ENCODE measurements at regions not wholly inside any gene's neighbourhood (a gene's known extent, or its start where the extent isn't known, plus 50 kb on each side); places are given as distances from the start of the nearest gene placed in this dataset.

DNA sequence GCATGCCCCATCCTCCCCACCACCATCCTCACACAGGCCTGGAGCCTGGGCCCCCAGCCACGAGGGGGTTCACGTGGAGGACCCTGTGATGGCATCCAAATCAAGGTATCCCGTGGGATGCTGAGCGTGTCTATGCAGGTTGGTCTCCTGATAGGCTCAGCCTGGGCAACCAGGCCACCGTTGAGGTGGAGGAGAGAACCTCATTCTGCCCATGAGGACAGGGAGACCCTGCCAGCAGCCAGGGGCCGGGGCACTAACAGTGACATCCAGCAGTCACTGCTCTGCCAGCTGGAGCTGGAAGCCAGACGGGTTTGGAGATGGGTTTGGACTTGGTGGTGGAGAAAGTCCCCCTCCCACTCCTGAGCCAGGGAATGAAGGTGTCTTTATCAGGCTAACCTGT lies 582.8 kb downstream of the MATN1 start:
- POLR2A ChIA-PET = no interaction called here
- no peak for DNase-seq
- no peak overlapping the region for H3K27ac Mint-ChIP-seq (ENCODE audit: unreplicated experiment)
- H3K36me3 Mint-ChIP-seq (ENCODE audit: insufficient read depth, unreplicated experiment) = no peaks in the 10 kb centered on the region
- no peaks in the 10 kb centered on the region for H3K27me3 ChIP-seq (replicated peaks; ENCODE audit: control insufficient read depth, insufficient read depth, low read length)
- no peaks in the 10 kb centered on the region for H3K36me3 ChIP-seq (ENCODE audit: control insufficient read depth, insufficient read depth, low read length)
- no TSS peak for BruUV-seq (replicated peaks)
- H3K9me3 ChIP-seq = no peaks in the 10 kb centered on the region
- H3K4me3 ChIP-seq (ENCODE audit: low read depth, low read length) = no peak overlapping the region
- TF ChIP-seq, protein P1, sequence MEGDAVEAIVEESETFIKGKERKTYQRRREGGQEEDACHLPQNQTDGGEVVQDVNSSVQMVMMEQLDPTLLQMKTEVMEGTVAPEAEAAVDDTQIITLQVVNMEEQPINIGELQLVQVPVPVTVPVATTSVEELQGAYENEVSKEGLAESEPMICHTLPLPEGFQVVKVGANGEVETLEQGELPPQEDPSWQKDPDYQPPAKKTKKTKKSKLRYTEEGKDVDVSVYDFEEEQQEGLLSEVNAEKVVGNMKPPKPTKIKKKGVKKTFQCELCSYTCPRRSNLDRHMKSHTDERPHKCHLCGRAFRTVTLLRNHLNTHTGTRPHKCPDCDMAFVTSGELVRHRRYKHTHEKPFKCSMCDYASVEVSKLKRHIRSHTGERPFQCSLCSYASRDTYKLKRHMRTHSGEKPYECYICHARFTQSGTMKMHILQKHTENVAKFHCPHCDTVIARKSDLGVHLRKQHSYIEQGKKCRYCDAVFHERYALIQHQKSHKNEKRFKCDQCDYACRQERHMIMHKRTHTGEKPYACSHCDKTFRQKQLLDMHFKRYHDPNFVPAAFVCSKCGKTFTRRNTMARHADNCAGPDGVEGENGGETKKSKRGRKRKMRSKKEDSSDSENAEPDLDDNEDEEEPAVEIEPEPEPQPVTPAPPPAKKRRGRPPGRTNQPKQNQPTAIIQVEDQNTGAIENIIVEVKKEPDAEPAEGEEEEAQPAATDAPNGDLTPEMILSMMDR (IDR thresholded peaks at IDR 0.05; ENCODE audit: insufficient read depth in 1 of 2, low read depth in 1 of 2, low read length in 1 of 2, severe bottlenecking in 1 of 2, unreplicated experiment in 1 of 2) = no peak
- no peaks in the 10 kb centered on the region for H3K4me1 Mint-ChIP-seq (ENCODE audit: low read depth, unreplicated experiment)
- no peaks in the 10 kb centered on the region for H3K4me1 ChIP-seq
- no peak overlapping the region for H3K4me3 Mint-ChIP-seq (ENCODE audit: unreplicated experiment)
- no peaks in the 10 kb centered on the region for H3K9me3 Mint-ChIP-seq (ENCODE audit: unreplicated experiment)
- H3K27me3 Mint-ChIP-seq (ENCODE audit: insufficient read depth, unreplicated experiment) = peaks cover 2% of the 10 kb centered on the region
- CTCF ChIA-PET = no interaction called here
- intact Hi-C loops (cut with micrococcal nuclease; ENCODE audit: unreplicated experiment) = no loop called here

DNA sequence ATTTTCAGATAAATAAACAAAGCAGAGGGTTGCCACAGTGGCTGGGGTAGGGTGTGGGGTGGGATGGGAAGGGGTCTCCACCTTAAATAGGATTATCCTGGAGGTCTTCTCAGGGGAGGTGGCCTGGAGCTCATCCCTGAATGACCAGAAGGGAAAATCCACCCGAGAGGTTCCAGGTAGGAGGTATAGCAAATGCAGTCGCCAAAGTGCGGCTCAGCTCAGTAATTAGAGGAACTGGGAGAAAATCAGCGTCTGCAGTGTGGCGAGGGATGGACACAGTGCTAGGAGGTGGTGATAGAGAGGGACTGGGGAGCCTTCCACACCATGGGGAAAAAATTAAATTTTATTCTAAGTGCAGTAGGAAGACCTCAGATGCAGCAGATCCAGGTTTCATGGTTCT lies 584.5 kb downstream of the MATN1 start:
- no peak overlapping the region for H3K4me3 ChIP-seq (ENCODE audit: low read depth, low read length)
- ChIA-PET POLR2A (no interaction called here), CTCF (no interaction called here)
- no peaks in the 10 kb centered on the region for H3K9me3 ChIP-seq
- Mint-ChIP-seq H3K9me3 (ENCODE audit: unreplicated experiment) (no peaks in the 10 kb centered on the region), H3K27me3 (ENCODE audit: insufficient read depth, unreplicated experiment) (peaks cover 2% of the 10 kb centered on the region), H3K36me3 (ENCODE audit: insufficient read depth, unreplicated experiment) (no peaks in the 10 kb centered on the region), H3K4me3 (ENCODE audit: unreplicated experiment) (no peak overlapping the region), H3K27ac (ENCODE audit: unreplicated experiment) (no peak overlapping the region), H3K4me1 (ENCODE audit: low read depth, unreplicated experiment) (no peaks in the 10 kb centered on the region)
- intact Hi-C loops (cut with micrococcal nuclease; ENCODE audit: unreplicated experiment) = no loop called here
- TF ChIP-seq, protein P1 (IDR thresholded peaks at IDR 0.05; ENCODE audit: insufficient read depth in 1 of 2, low read depth in 1 of 2, low read length in 1 of 2, severe bottlenecking in 1 of 2, unreplicated experiment in 1 of 2) = no peak
- no peak for DNase-seq
- no peaks in the 10 kb centered on the region for H3K27me3 ChIP-seq (replicated peaks; ENCODE audit: control insufficient read depth, insufficient read depth, low read length)
- no peaks in the 10 kb centered on the region for H3K36me3 ChIP-seq (ENCODE audit: control insufficient read depth, insufficient read depth, low read length)
- no peaks in the 10 kb centered on the region for H3K4me1 ChIP-seq
- BruUV-seq (replicated peaks) = no TSS peak

DNA sequence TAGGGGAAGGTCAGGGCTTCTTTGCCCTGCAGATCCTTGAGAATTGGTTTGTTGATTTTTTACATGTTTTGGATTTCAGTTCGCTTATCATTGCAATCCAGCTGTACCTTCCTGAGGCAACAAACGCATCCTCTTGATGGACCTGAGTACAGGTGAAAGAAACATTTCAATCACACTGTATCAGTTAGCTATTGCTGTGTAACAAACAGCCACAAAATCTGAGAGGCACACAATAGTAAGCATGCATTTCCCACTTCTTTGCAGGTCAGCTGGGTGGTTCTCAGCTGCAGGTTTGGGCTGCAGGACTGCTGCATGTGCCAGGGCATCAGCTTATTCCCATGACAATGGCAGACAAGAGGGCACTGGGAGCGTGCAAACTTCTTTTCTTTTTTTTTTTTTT lies 586.4 kb downstream of the MATN1 start:
- no peaks in the 10 kb centered on the region for H3K9me3 Mint-ChIP-seq (ENCODE audit: unreplicated experiment)
- H3K27ac Mint-ChIP-seq (ENCODE audit: unreplicated experiment) = no peak overlapping the region
- H3K27me3 Mint-ChIP-seq (ENCODE audit: insufficient read depth, unreplicated experiment) = peaks cover 2% of the 10 kb centered on the region
- H3K4me3 ChIP-seq (ENCODE audit: low read depth, low read length) = no peak overlapping the region
- no peaks in the 10 kb centered on the region for H3K36me3 ChIP-seq (ENCODE audit: control insufficient read depth, insufficient read depth, low read length)
- no peaks in the 10 kb centered on the region for H3K4me1 ChIP-seq
- POLR2A ChIA-PET = no interaction called here
- BruUV-seq (replicated peaks) = no TSS peak
- intact Hi-C loops (cut with micrococcal nuclease; ENCODE audit: unreplicated experiment) = no loop called here
- CTCF ChIA-PET = no interaction called here
- H3K4me3 Mint-ChIP-seq (ENCODE audit: unreplicated experiment) = no peak overlapping the region
- no peak for DNase-seq
- no peaks in the 10 kb centered on the region for H3K4me1 Mint-ChIP-seq (ENCODE audit: low read depth, unreplicated experiment)
- no peaks in the 10 kb centered on the region for H3K36me3 Mint-ChIP-seq (ENCODE audit: insufficient read depth, unreplicated experiment)
- H3K27me3 ChIP-seq (replicated peaks; ENCODE audit: control insufficient read depth, insufficient read depth, low read length) = no peaks in the 10 kb centered on the region
- H3K9me3 ChIP-seq = no peaks in the 10 kb centered on the region
- TF ChIP-seq, protein P1 (IDR thresholded peaks at IDR 0.05; ENCODE audit: insufficient read depth in 1 of 2, low read depth in 1 of 2, low read length in 1 of 2, severe bottlenecking in 1 of 2, unreplicated experiment in 1 of 2) = no peak
